ENCODE measurements at regions not wholly inside any gene's neighbourhood (a gene's known extent, or its start where the extent isn't known, plus 50 kb on each side); places are given as distances from the start of the nearest gene placed in this dataset.

GRCh38 chr15:96504371-96504770 lies 173.9 kb downstream of the NR2F2 start:
- H3K4me3 ChIP-seq (ENCODE audit: low read length in 2 of 2) = no peak overlapping the region
- H3K27me3 ChIP-seq (ENCODE audit: control insufficient read depth in 2 of 2, insufficient read depth in 2 of 2, low read length in 2 of 2) = no peaks in the 10 kb centered on the region
- H3K36me3 ChIP-seq (ENCODE audit: control insufficient read depth in 2 of 2, insufficient read depth in 2 of 2, low read length in 2 of 2) = no peaks in the 10 kb centered on the region
- no peaks in the 10 kb centered on the region for H3K9me3 ChIP-seq (ENCODE audit: control insufficient read depth in 2 of 2, low read length in 2 of 2)
- no peak overlapping the region for H3K27ac ChIP-seq (ENCODE audit: low read depth in 2 of 2, low read length in 2 of 2)
- no peaks in the 10 kb centered on the region for H3K4me1 ChIP-seq (ENCODE audit: control insufficient read depth in 2 of 2, insufficient read depth in 2 of 2, low read length in 2 of 2)
- H3K9ac ChIP-seq (ENCODE audit: low read depth in 1 of 2, low read length in 2 of 2) = no peak overlapping the region

DNA sequence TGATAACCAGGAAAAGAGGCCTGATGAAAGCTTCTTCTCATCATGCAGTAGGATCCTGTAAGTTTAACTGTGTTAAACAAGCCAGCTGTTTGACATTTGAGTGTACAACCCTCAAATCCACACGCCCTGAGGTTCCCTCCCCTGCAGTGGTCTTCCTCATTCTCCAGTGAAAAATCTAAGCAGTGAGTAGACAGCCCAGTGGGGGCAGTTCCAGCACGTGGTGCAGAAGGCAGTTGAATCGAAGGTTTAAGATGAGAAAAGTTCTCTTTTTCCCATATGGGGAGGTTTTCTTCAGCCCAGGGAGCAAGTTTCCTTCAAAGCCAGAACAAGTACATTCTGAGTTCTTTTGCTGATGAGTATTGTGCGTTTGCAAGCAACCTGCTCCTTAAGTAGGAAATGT lies 174.5 kb downstream of the NR2F2 start:
- Histone ChIP-seq H3K27me3 (ENCODE audit: control insufficient read depth in 2 of 2, insufficient read depth in 2 of 2, low read length in 2 of 2) (no peaks in the 10 kb centered on the region), H3K4me3 (ENCODE audit: low read length in 2 of 2) (no peak overlapping the region), H3K9ac (ENCODE audit: low read depth in 1 of 2, low read length in 2 of 2) (no peak overlapping the region), H3K9me3 (ENCODE audit: control insufficient read depth in 2 of 2, low read length in 2 of 2) (no peaks in the 10 kb centered on the region), H3K4me1 (ENCODE audit: control insufficient read depth in 2 of 2, insufficient read depth in 2 of 2, low read length in 2 of 2) (no peaks in the 10 kb centered on the region), H3K27ac (ENCODE audit: low read depth in 2 of 2, low read length in 2 of 2) (no peak overlapping the region), H3K36me3 (ENCODE audit: control insufficient read depth in 2 of 2, insufficient read depth in 2 of 2, low read length in 2 of 2) (no peaks in the 10 kb centered on the region)

DNA sequence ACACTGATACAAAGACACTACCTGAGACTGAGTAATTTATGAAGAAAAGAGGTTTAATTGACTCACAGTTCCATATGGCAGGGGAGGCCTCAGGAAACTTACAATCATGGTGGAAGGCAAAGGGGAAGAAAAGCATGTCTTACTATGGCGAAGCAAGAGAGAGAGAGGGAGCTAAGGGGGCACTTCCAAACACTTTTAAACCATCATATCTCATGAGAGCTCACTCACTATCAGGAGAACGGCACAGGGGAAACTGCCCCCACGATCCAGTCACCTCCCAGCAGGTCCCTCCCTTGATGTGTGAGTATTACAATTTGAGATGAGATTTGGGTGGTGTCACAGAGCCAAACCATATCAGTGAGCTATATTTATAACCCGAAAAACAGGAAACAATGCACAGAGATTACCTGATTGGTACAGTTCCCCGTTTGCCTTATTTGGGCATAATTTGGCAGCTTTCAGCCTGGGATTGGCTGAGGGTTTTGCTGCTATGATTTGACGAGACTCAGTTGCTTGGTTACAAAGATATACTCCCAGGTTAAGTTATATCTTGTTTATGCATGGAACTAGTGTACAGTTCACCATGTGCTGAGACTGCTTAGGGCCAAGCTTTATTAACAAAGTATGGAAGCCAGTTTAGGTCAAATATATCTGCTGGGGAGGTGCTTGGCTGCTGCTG lies 184.2 kb downstream of the NR2F2 start:
- Histone ChIP-seq H3K27ac (ENCODE audit: low read depth in 2 of 2, low read length in 2 of 2) (no peak overlapping the region), H3K9ac (ENCODE audit: low read depth in 1 of 2, low read length in 2 of 2) (no peak overlapping the region), H3K36me3 (ENCODE audit: control insufficient read depth in 2 of 2, insufficient read depth in 2 of 2, low read length in 2 of 2) (no peaks in the 10 kb centered on the region), H3K4me3 (ENCODE audit: low read length in 2 of 2) (no peak overlapping the region), H3K4me1 (ENCODE audit: control insufficient read depth in 2 of 2, insufficient read depth in 2 of 2, low read length in 2 of 2) (no peaks in the 10 kb centered on the region), H3K9me3 (ENCODE audit: control insufficient read depth in 2 of 2, low read length in 2 of 2) (no peaks in the 10 kb centered on the region), H3K27me3 (ENCODE audit: control insufficient read depth in 2 of 2, insufficient read depth in 2 of 2, low read length in 2 of 2) (no peaks in the 10 kb centered on the region)

- no peak overlapping the region for H3K27ac ChIP-seq (ENCODE audit: low read depth in 2 of 2, low read length in 2 of 2)
- H3K4me1 ChIP-seq (ENCODE audit: control insufficient read depth in 2 of 2, insufficient read depth in 2 of 2, low read length in 2 of 2) = no peaks in the 10 kb centered on the region
- no peak overlapping the region for H3K9ac ChIP-seq (ENCODE audit: low read depth in 1 of 2, low read length in 2 of 2)
- H3K36me3 ChIP-seq (ENCODE audit: control insufficient read depth in 2 of 2, insufficient read depth in 2 of 2, low read length in 2 of 2) = no peaks in the 10 kb centered on the region
- H3K4me3 ChIP-seq (ENCODE audit: low read length in 2 of 2) = no peak overlapping the region
- H3K27me3 ChIP-seq (ENCODE audit: control insufficient read depth in 2 of 2, insufficient read depth in 2 of 2, low read length in 2 of 2) = no peaks in the 10 kb centered on the region
- no peaks in the 10 kb centered on the region for H3K9me3 ChIP-seq (ENCODE audit: control insufficient read depth in 2 of 2, low read length in 2 of 2)
Measured at GRCh38 chr15:96515371-96515770, 184.9 kb downstream of the NR2F2 start.

DNA sequence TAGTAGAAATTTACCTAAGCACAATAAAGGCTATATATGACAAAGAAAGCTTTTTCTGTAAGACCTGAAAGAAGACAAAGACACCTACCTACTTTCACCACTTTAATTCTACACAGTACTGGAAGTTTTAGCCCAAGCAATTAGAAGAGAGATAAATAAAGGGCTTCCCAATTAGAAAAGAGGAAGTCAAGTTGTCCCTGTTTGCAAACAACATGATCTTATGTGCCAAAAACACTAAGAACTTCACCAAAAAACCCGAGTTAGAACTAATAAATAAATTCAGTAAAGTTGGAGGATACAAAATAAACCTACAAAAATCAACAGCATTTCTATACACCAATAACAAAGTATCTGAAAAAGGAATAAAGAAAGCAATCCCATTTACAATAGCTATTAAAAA lies 190.9 kb downstream of the NR2F2 start:
- Histone ChIP-seq H3K9ac (ENCODE audit: low read depth in 1 of 2, low read length in 2 of 2) (no peak overlapping the region), H3K27me3 (ENCODE audit: control insufficient read depth in 2 of 2, insufficient read depth in 2 of 2, low read length in 2 of 2) (no peaks in the 10 kb centered on the region)

GRCh38 chr15:96524676-96525417 lies 194.3 kb downstream of the NR2F2 start:
- H3K9me3 ChIP-seq (ENCODE audit: control insufficient read depth in 2 of 2, low read length in 2 of 2) = no peaks in the 10 kb centered on the region
- H3K9ac ChIP-seq (ENCODE audit: low read depth in 1 of 2, low read length in 2 of 2) = no peak overlapping the region
- H3K4me3 ChIP-seq (ENCODE audit: low read length in 2 of 2) = no peak overlapping the region
- H3K4me1 ChIP-seq (ENCODE audit: control insufficient read depth in 2 of 2, insufficient read depth in 2 of 2, low read length in 2 of 2) = no peaks in the 10 kb centered on the region
- no peaks in the 10 kb centered on the region for H3K27me3 ChIP-seq (ENCODE audit: control insufficient read depth in 2 of 2, insufficient read depth in 2 of 2, low read length in 2 of 2)
- H3K36me3 ChIP-seq (ENCODE audit: control insufficient read depth in 2 of 2, insufficient read depth in 2 of 2, low read length in 2 of 2) = no peaks in the 10 kb centered on the region
- no peak overlapping the region for H3K27ac ChIP-seq (ENCODE audit: low read depth in 2 of 2, low read length in 2 of 2)

More for the DNA sequence above, 190.9 kb downstream of the NR2F2 start:
- Histone ChIP-seq H3K27ac (ENCODE audit: low read depth in 2 of 2, low read length in 2 of 2) (no peak overlapping the region), H3K4me3 (ENCODE audit: low read length in 2 of 2) (no peak overlapping the region), H3K9me3 (ENCODE audit: control insufficient read depth in 2 of 2, low read length in 2 of 2) (no peaks in the 10 kb centered on the region), H3K36me3 (ENCODE audit: control insufficient read depth in 2 of 2, insufficient read depth in 2 of 2, low read length in 2 of 2) (no peaks in the 10 kb centered on the region), H3K4me1 (ENCODE audit: control insufficient read depth in 2 of 2, insufficient read depth in 2 of 2, low read length in 2 of 2) (no peaks in the 10 kb centered on the region)

GRCh38 chr15:96535148-96535547 lies 204.6 kb downstream of the NR2F2 start:
- no peaks in the 10 kb centered on the region for H3K36me3 ChIP-seq (ENCODE audit: control insufficient read depth in 2 of 2, insufficient read depth in 2 of 2, low read length in 2 of 2)
- no peak overlapping the region for H3K9ac ChIP-seq (ENCODE audit: low read depth in 1 of 2, low read length in 2 of 2)
- no peak overlapping the region for H3K27ac ChIP-seq (ENCODE audit: low read depth in 2 of 2, low read length in 2 of 2)
- H3K27me3 ChIP-seq (ENCODE audit: control insufficient read depth in 2 of 2, insufficient read depth in 2 of 2, low read length in 2 of 2) = no peaks in the 10 kb centered on the region
- H3K4me1 ChIP-seq (ENCODE audit: control insufficient read depth in 2 of 2, insufficient read depth in 2 of 2, low read length in 2 of 2) = no peaks in the 10 kb centered on the region
- no peaks in the 10 kb centered on the region for H3K9me3 ChIP-seq (ENCODE audit: control insufficient read depth in 2 of 2, low read length in 2 of 2)
- no peak overlapping the region for H3K4me3 ChIP-seq (ENCODE audit: low read length in 2 of 2)

DNA sequence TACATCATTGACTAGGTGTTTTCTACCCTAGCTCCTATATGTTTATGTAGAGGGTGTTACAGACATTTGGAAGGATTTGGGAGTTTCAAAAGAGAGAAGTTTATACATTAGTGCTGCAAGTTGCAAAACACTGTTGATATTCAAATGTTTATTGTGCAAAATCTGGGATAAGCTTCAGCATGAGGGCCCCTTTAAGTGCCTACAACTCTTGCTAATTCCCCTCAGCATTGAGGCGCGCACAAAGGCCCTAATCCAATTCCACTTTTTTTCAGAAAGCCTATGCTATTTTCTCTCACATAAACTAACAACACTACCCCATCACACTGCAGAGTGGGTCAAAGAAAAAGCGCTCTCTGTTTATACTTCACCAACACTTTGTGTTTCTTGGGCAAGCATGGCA lies 208.0 kb downstream of the NR2F2 start:
- no peak overlapping the region for H3K4me3 ChIP-seq (ENCODE audit: low read length in 2 of 2)
- H3K36me3 ChIP-seq (ENCODE audit: control insufficient read depth in 2 of 2, insufficient read depth in 2 of 2, low read length in 2 of 2) = no peaks in the 10 kb centered on the region
- H3K27me3 ChIP-seq (ENCODE audit: control insufficient read depth in 2 of 2, insufficient read depth in 2 of 2, low read length in 2 of 2) = no peaks in the 10 kb centered on the region
- no peak overlapping the region for H3K27ac ChIP-seq (ENCODE audit: low read depth in 2 of 2, low read length in 2 of 2)
- H3K9ac ChIP-seq (ENCODE audit: low read depth in 1 of 2, low read length in 2 of 2) = no peak overlapping the region
- no peaks in the 10 kb centered on the region for H3K4me1 ChIP-seq (ENCODE audit: control insufficient read depth in 2 of 2, insufficient read depth in 2 of 2, low read length in 2 of 2)
- no peaks in the 10 kb centered on the region for H3K9me3 ChIP-seq (ENCODE audit: control insufficient read depth in 2 of 2, low read length in 2 of 2)

- H3K27me3 ChIP-seq (ENCODE audit: control insufficient read depth in 2 of 2, insufficient read depth in 2 of 2, low read length in 2 of 2) = no peaks in the 10 kb centered on the region
- H3K4me1 ChIP-seq (ENCODE audit: control insufficient read depth in 2 of 2, insufficient read depth in 2 of 2, low read length in 2 of 2) = no peaks in the 10 kb centered on the region
- H3K4me3 ChIP-seq (ENCODE audit: low read length in 2 of 2) = no peak overlapping the region
- H3K36me3 ChIP-seq (ENCODE audit: control insufficient read depth in 2 of 2, insufficient read depth in 2 of 2, low read length in 2 of 2) = no peaks in the 10 kb centered on the region
- no peak overlapping the region for H3K9ac ChIP-seq (ENCODE audit: low read depth in 1 of 2, low read length in 2 of 2)
- no peak overlapping the region for H3K27ac ChIP-seq (ENCODE audit: low read depth in 2 of 2, low read length in 2 of 2)
- H3K9me3 ChIP-seq (ENCODE audit: control insufficient read depth in 2 of 2, low read length in 2 of 2) = no peaks in the 10 kb centered on the region
Measured at GRCh38 chr15:96540283-96540682, 209.8 kb downstream of the NR2F2 start.

- Histone ChIP-seq H3K9me3 (ENCODE audit: control insufficient read depth in 2 of 2, low read length in 2 of 2) (no peaks in the 10 kb centered on the region), H3K4me3 (ENCODE audit: low read length in 2 of 2) (no peak overlapping the region), H3K27ac (ENCODE audit: low read depth in 2 of 2, low read length in 2 of 2) (no peak overlapping the region), H3K27me3 (ENCODE audit: control insufficient read depth in 2 of 2, insufficient read depth in 2 of 2, low read length in 2 of 2) (no peaks in the 10 kb centered on the region), H3K36me3 (ENCODE audit: control insufficient read depth in 2 of 2, insufficient read depth in 2 of 2, low read length in 2 of 2) (no peaks in the 10 kb centered on the region), H3K4me1 (ENCODE audit: control insufficient read depth in 2 of 2, insufficient read depth in 2 of 2, low read length in 2 of 2) (no peaks in the 10 kb centered on the region), H3K9ac (ENCODE audit: low read depth in 1 of 2, low read length in 2 of 2) (no peak overlapping the region)
Measured at GRCh38 chr15:96542130-96542770, 211.8 kb downstream of the NR2F2 start.
